Activated CD4-positive, alpha-beta T cell treated with anti-CD3 and anti-CD28 coated beads, Interleukin-2, amount 50 U/mL, for 24 hours (primary cell): ENCODE measurements at regions not wholly inside any gene's neighbourhood (a gene's known extent, or its start where the extent isn't known, plus 50 kb on each side); places are given as distances from the start of the nearest gene placed in this dataset.

Experiments
- DNase-seq, 2 donors: peaks; one replicate each; pipeline ENCODE4 v3.0.0-alpha.2; 2020; ENCODE audit warnings: low read depth in 1 of 2, low spot score in 1 of 2

- DNase-seq = no peak
Observed at GRCh38 chr4:82036181-82036580, 337.6 kb downstream of the HNRNPD start.

DNA sequence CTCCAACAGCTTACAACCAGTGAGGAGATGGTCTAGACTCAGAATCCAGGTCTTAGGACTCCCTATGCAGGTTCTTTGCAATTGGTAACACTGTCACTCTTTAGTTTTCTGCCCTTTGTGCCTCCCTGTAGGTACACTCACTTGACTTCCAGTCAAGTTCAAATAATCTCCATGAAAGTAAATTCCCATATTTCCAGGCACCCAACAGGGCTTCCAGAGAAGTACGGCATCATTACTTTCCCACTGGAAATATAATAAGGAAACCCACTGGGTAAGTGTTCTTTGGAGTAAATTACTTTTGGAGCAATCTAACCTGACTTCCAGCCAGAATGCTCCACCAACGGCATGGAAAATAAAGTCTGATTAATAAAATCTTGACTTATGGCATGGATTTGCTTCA, 338.9 kb downstream of the HNRNPD start:
- DNase-seq = no peak

DNA sequence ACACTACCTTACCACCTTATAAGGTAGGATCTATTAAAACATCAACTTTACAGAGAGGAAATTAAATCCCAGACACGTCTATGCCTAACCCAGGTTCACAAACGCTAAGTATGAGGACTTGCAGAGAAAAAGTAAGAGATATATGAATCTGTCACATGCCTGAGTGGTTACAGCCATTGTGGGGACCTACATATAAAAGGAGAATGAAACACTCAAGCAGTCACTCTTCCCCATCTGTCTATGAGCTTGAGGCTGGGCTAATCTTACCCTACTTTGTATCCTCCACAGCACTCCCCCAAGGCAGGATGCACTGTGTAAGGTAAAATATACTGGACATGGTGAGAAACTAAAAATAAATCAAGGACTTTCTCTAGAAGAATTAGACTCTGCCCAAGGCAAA, 339.9 kb downstream of the HNRNPD start:
- no peak for DNase-seq

GRCh38 chr4:82031376-82031927, 342.3 kb downstream of the HNRNPD start:
- no peak for DNase-seq

DNA sequence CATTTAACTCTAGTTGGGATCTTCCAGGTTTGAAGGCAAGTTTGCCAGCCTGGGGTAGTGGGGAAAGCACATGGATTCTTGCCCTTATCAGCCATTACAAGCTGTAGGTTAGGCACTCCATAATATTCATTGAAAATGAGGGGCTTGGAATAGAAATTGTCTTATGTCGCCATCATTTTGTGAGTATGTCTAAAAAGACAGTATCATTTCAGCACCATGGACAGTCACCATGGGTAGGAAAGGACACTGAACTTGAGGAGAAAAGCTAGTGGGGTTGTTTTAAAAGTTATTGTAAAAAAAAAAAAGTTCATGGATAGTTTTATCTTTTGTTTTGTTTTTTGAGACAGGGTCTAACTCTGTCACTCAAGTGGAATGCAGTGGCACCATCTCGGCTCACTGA, 356.1 kb downstream of the HNRNPD start:
- no peak for DNase-seq

GRCh38 chr4:82005158-82005557, 368.6 kb downstream of the HNRNPD start:
- DNase-seq = no peak

GRCh38 chr4:81997313-81997712, 376.5 kb downstream of the HNRNPD start:
- no peak for DNase-seq

GRCh38 chr4:81990898-81991297, 382.9 kb downstream of the HNRNPD start:
- no peak for DNase-seq

- no peak for DNase-seq
Observed at GRCh38 chr4:81990211-81990610, 383.6 kb downstream of the HNRNPD start.

DNA sequence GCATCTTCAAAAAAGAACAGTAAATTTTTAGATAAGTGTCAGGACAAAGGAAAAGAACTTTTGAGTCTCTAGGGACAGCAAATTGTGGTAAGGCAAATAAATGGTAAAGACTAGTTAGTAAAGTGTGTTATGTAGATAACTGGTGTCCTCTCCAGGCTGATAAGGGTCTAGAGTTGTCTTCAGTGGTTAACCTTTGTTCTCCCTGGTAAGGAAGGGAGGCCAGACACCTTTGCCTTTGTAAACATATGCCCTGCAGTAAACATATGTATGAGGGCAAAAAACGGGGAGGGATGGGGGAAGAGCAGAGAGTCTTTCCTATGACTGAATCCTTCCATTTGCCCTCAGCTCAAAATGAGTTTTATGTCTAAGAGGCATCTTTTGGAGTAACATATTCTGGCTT, 384.6 kb downstream of the HNRNPD start:
- DNase-seq = no peak

DNA sequence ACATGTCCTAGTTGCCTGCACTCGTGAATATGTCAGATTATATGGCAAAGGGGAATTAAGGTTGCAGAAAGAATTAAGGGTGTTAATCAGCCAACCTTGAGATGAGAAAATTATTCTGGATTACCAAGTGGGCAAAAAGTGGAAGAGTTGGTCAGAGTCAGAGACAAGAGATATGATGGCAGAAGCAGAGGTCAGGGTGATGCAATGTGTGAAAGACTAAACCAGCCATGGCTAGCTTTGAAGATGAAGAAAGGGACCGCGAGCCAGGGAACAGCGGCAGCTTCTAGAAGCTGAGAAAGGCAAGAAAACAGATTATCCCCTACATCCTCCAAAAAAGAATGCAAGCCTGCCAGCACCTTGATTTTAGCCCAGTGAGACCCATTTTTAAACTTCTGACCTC, 385.6 kb downstream of the HNRNPD start:
- no peak for DNase-seq

- DNase-seq = no peak
Observed at GRCh38 chr4:81984746-81985145, 389.0 kb downstream of the HNRNPD start.

DNA sequence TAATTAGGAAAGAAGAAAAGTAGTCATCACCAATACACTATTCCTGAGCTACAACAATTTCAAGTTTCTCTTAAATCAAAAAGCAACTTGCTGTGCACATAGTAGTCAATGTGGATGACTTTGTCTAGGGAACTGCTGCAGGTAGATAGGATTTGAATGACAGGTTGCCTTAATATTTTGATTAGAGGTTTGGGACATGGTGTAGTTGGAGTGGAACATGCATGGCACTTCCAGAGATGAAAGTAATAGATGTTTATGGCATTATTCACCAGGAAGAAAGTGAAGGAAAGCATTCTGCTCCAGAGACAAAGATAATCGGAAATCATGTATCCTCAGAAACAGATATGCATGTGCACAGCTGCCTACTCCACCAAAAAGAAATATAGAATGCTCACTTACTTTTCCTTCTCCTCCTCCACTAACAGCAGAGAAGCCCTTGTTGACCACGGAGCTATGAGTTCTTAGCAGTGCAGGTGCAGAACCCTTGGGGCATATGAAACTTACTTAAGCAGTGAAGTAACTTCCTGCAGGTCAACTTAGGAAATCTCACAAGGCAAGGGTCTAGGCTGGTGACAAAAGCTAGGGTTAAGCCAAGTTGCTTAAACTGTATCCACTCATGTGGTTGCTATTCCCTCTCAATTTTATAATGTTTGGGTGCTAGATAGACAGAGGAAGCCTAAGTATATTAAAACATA, 390.8 kb downstream of the HNRNPD start:
- DNase-seq = no peak

DNA sequence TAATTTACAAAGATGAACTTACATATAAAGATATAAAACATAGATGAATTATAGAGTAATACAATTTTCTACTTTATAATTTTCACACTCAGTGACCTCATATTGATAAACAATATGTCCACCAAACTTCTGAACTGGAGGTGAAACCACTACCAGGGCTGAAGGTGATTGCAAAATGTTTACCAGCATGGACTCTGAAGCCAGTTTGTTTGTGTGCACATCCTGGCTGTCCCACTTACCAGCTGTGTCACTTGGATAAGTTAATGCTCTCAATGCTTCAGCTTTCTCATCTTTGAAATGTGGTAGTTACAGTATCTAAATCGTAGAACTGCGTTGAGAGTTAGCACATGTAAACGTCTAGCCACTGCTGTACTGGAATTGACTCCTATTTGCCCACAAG, 392.6 kb downstream of the HNRNPD start:
- no peak for DNase-seq

DNA sequence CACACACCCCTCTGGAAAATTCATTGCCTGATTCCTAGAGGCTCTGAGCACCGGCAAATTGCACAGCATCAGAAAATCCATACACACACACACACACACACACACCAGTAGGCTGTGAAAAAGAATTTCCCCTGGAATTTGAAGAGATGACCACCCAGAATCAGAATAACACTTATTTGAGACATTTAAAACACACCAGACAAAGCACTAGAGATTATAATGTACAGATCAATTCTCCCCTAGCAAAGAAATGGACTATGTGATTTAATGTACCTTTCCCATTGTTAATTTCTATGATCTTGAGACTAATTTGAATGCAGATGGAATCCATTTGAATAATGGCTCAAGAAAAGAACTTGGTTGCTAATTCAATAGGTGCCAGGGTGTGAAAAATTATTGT, 399.3 kb downstream of the HNRNPD start:
- no peak for DNase-seq

- DNase-seq = no peak
Observed at GRCh38 chr4:81971637-81972381, 402.0 kb downstream of the HNRNPD start.

GRCh38 chr4:81971061-81971460, 402.7 kb downstream of the HNRNPD start:
- DNase-seq = no peak

- DNase-seq = no peak
Observed at GRCh38 chr4:81970454-81970853, 403.3 kb downstream of the HNRNPD start.

GRCh38 chr4:81966676-81967075, 407.1 kb downstream of the HNRNPD start:
- DNase-seq = no peak

DNA sequence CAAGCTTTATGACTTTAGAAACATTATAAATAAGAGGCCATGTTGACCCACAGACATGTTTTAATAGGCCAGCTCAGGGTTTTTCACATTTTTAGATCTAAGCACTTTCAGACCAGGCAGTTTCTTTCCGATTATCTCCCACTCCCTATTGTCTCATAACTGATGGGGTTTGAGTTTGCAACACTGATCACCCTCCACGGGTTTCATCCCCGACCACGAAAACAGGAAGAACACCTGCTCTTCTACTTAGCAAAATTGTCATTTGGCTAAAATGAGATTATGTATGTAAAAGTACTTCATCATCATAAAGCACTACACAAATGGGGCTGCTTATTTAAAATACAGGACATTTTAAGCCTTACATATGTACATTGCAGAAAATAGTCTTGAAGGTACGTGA, 407.9 kb downstream of the HNRNPD start:
- no peak for DNase-seq

GRCh38 chr4:81965454-81965853, 408.3 kb downstream of the HNRNPD start:
- DNase-seq = no peak

- DNase-seq = no peak
Observed at GRCh38 chr4:81963763-81964020, 410.1 kb downstream of the HNRNPD start.
